ENCODE measurements at regions not wholly inside any gene's neighbourhood (a gene's known extent, or its start where the extent isn't known, plus 50 kb on each side); places are given as distances from the start of the nearest gene placed in this dataset.

DNA sequence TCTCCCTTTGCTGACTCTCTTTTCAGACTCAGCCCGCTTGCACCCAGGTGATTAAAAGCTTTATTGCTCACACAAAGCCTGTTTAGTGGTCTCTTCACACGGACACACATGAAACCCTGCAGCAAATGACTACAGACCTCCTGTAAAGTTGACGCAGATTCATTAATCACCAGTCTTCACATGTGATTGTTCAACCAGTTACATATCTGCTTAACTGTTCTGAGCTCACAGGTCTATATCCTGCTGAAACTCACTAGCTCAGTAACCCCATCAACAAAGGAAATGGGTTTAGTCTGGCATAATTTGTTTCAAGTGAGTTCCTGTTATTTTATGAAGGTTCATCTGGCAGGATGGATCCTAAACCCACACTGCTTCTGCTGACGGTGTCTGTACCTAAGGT is 68.4 kb upstream of the GJA8 start:
- no peak overlapping the region for H2AK5ac ChIP-seq (ENCODE audit: low read length, severe bottlenecking)
- no peak overlapping the region for H3K14ac ChIP-seq (ENCODE audit: low read length in 2 of 2)
- no peak for DNase-seq
- H3K79me1 ChIP-seq (replicated peaks; ENCODE audit: low read length, poor library complexity, severe bottlenecking): no peaks in the 10 kb centered on the region
- H3K23ac ChIP-seq (ENCODE audit: low read length in 2 of 2): no peak overlapping the region
- no peak overlapping the region for H4K8ac ChIP-seq (ENCODE audit: low read length)
- no peaks in the 10 kb centered on the region for H3K9me3 ChIP-seq (ENCODE audit: control insufficient read depth, low read length)
- H3K27ac ChIP-seq (ENCODE audit: low read length, poor library complexity, severe bottlenecking): no peak overlapping the region
- H3K18ac ChIP-seq (ENCODE audit: low read depth in 1 of 2, low read length in 2 of 2): no peak overlapping the region
- H2BK120ac ChIP-seq (ENCODE audit: low read depth, low read length): no peak overlapping the region
- no peak overlapping the region for H3K9ac ChIP-seq (ENCODE audit: low read length)
- H3K4me1 ChIP-seq (ENCODE audit: control insufficient read depth, insufficient read depth, low read depth, low read length): no peaks in the 10 kb centered on the region
- peaks cover 0 to 8% of the 10 kb centered on the region in 2 experiments for H3K27me3 ChIP-seq (ENCODE audit: control insufficient read depth in 1 of 2, insufficient read depth in 1 of 2, low read length in 2 of 2)
- H2BK5ac ChIP-seq (ENCODE audit: low read depth, low read length, poor library complexity, severe bottlenecking): no peak overlapping the region
- H3K4ac ChIP-seq (ENCODE audit: low read depth in 1 of 2, low read length in 2 of 2): no peak overlapping the region
- H2AFZ ChIP-seq (ENCODE audit: low read depth, low read length): no peak overlapping the region
- H3K36me3 ChIP-seq (ENCODE audit: control insufficient read depth in 1 of 2, insufficient read depth in 2 of 2, low read depth in 1 of 2, low read length in 2 of 2): no peaks in the 10 kb centered on the region
- no peak overlapping the region for H2BK12ac ChIP-seq (ENCODE audit: low read length in 2 of 2)
- no peak overlapping the region for H2BK15ac ChIP-seq (ENCODE audit: low read depth, poor library complexity, severe bottlenecking)
- H4K91ac ChIP-seq (ENCODE audit: low read length): no peak overlapping the region
- H3K4me3 ChIP-seq (ENCODE audit: insufficient read depth in 1 of 2, low read depth in 1 of 2, low read length in 2 of 2): no peak overlapping the region
- WGBS: 17% methylated on average over 3 of the region's 4 CpGs
- H3K4me2 ChIP-seq (ENCODE audit: low read length, poor library complexity, severe bottlenecking): no peak overlapping the region

DNA sequence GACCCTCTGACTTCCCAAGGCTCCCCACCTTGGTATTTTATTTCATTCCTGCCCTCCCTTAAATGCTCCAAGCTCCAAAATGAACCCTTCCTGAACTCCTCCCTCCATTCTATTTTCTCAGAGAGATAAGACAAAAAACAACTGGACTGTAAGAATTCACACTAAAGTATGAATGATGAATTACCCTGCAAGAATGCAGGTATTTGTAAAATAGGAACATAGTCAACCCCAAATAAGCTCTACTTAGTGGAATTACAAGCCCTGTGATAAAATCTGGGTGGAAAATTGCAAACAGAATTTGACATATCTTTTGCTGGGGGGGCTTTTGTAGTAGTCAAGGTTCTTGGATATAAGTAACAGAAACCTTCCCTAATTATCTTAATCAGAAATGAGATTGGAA is 67.8 kb upstream of the GJA8 start:
- no peak overlapping the region for H2BK120ac ChIP-seq (ENCODE audit: low read depth, low read length)
- H3K18ac ChIP-seq (ENCODE audit: low read depth in 1 of 2, low read length in 2 of 2): no peak overlapping the region
- H3K9ac ChIP-seq (ENCODE audit: low read length): no peak overlapping the region
- H2AK5ac ChIP-seq (ENCODE audit: low read length, severe bottlenecking): no peak overlapping the region
- H2BK15ac ChIP-seq (ENCODE audit: low read depth, poor library complexity, severe bottlenecking): no peak overlapping the region
- no peaks in the 10 kb centered on the region for H3K36me3 ChIP-seq (ENCODE audit: control insufficient read depth in 1 of 2, insufficient read depth in 2 of 2, low read depth in 1 of 2, low read length in 2 of 2)
- no peak overlapping the region for H3K4ac ChIP-seq (ENCODE audit: low read depth in 1 of 2, low read length in 2 of 2)
- H3K14ac ChIP-seq (ENCODE audit: low read length in 2 of 2): no peak overlapping the region
- H3K4me3 ChIP-seq (ENCODE audit: insufficient read depth in 1 of 2, low read depth in 1 of 2, low read length in 2 of 2): no peak overlapping the region
- no peak overlapping the region for H3K27ac ChIP-seq (ENCODE audit: low read length, poor library complexity, severe bottlenecking)
- no peaks in the 10 kb centered on the region for H3K9me3 ChIP-seq (ENCODE audit: control insufficient read depth, low read length)
- no peak overlapping the region for H3K23ac ChIP-seq (ENCODE audit: low read length in 2 of 2)
- no peak overlapping the region for H2BK12ac ChIP-seq (ENCODE audit: low read length in 2 of 2)
- no peak overlapping the region for H3K4me2 ChIP-seq (ENCODE audit: low read length, poor library complexity, severe bottlenecking)
- no peak overlapping the region for H4K8ac ChIP-seq (ENCODE audit: low read length)
- H2AFZ ChIP-seq (ENCODE audit: low read depth, low read length): no peak overlapping the region
- no peak overlapping the region for H2BK5ac ChIP-seq (ENCODE audit: low read depth, low read length, poor library complexity, severe bottlenecking)
- H3K27me3 ChIP-seq (ENCODE audit: control insufficient read depth in 1 of 2, insufficient read depth in 1 of 2, low read length in 2 of 2): peaks cover 0 to 8% of the 10 kb centered on the region in 2 experiments
- DNase-seq: no peak
- no peaks in the 10 kb centered on the region for H3K79me1 ChIP-seq (replicated peaks; ENCODE audit: low read length, poor library complexity, severe bottlenecking)
- H3K4me1 ChIP-seq (ENCODE audit: control insufficient read depth, insufficient read depth, low read depth, low read length): no peaks in the 10 kb centered on the region
- H4K91ac ChIP-seq (ENCODE audit: low read length): no peak overlapping the region

DNA sequence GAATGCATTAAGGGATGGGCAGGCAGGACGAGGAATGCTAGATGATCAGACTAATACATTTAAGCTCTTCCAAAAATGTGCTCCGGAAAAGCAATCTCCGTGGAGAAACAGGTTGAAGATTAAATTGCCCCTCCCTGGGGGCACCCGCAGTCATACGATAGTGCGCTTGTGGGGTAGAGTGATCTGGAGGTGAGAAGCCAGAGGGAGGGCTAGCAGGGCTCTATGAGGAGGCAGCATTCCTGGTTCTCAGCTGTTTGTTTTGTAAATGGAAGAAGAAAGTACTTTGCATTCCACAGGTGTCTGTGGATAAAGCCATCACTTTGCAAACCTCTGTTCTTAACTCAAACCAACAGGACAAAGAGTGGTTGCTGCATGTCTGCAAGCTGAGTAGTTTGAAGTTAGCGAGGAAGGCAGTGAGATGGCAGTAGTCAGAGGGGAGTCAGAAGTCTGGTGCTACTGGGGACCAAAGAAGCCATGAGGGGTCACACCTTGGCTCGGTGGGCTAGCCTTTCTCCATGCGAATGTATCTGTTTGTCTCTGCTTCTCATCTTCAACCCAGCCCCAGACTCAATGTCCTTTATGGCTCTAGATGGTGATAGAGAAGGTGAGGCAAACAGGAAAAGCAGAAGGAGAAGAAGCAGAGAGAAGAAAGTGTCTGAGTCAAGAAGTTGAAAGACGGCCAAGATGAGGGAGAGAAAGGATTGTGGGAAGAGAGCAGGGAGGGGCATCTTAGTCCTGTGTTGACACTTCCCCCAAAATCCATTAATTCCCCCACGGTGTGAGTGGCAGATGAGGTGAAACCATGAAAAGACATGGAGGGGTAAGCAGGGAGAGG is 65.2 kb upstream of the GJA8 start:
- H3K4me2 ChIP-seq (ENCODE audit: low read length, poor library complexity, severe bottlenecking): no peak overlapping the region
- H2BK120ac ChIP-seq (ENCODE audit: low read depth, low read length): no peak overlapping the region
- H3K9ac ChIP-seq (ENCODE audit: low read length): no peak overlapping the region
- H4K91ac ChIP-seq (ENCODE audit: low read length): no peak overlapping the region
- DNase-seq: no peak
- H3K14ac ChIP-seq (ENCODE audit: low read length in 2 of 2): no peak overlapping the region
- no peaks in the 10 kb centered on the region for H3K9me3 ChIP-seq (ENCODE audit: control insufficient read depth, low read length)
- H3K36me3 ChIP-seq (ENCODE audit: control insufficient read depth in 1 of 2, insufficient read depth in 2 of 2, low read depth in 1 of 2, low read length in 2 of 2): no peaks in the 10 kb centered on the region
- peaks cover 0 to 8% of the 10 kb centered on the region in 2 experiments for H3K27me3 ChIP-seq (ENCODE audit: control insufficient read depth in 1 of 2, insufficient read depth in 1 of 2, low read length in 2 of 2)
- no peak overlapping the region for H2AFZ ChIP-seq (ENCODE audit: low read depth, low read length)
- no peak overlapping the region for H3K4ac ChIP-seq (ENCODE audit: low read depth in 1 of 2, low read length in 2 of 2)
- H3K23ac ChIP-seq (ENCODE audit: low read length in 2 of 2): no peak overlapping the region
- no peaks in the 10 kb centered on the region for H3K79me1 ChIP-seq (replicated peaks; ENCODE audit: low read length, poor library complexity, severe bottlenecking)
- H2BK5ac ChIP-seq (ENCODE audit: low read depth, low read length, poor library complexity, severe bottlenecking): no peak overlapping the region
- WGBS: 24% methylated on average over 7 of the region's 11 CpGs
- no peak overlapping the region for H2AK5ac ChIP-seq (ENCODE audit: low read length, severe bottlenecking)
- H3K18ac ChIP-seq (ENCODE audit: low read depth in 1 of 2, low read length in 2 of 2): no peak overlapping the region
- no peak overlapping the region for H4K8ac ChIP-seq (ENCODE audit: low read length)
- no peak overlapping the region for H3K4me3 ChIP-seq (ENCODE audit: insufficient read depth in 1 of 2, low read depth in 1 of 2, low read length in 2 of 2)
- H3K27ac ChIP-seq (ENCODE audit: low read length, poor library complexity, severe bottlenecking): no peak overlapping the region
- no peaks in the 10 kb centered on the region for H3K4me1 ChIP-seq (ENCODE audit: control insufficient read depth, insufficient read depth, low read depth, low read length)
- H2BK15ac ChIP-seq (ENCODE audit: low read depth, poor library complexity, severe bottlenecking): no peak overlapping the region
- H2BK12ac ChIP-seq (ENCODE audit: low read length in 2 of 2): no peak overlapping the region

DNA sequence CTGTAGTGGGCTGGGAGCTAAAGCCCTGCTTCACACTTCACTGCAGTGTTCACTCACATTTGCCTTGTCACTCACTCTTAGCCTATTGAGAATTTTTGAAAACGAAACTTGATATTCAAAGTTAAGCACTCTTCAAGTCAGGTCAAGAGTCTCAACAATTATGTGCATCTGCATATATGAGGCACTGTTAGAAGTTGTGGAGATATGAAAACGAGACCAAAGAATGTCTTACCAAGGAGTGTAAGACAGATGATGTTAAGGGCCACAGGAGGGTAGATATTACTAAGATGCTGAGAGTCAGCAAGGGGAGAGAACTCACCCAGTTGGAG is 64.7 kb upstream of the GJA8 start:
- no peak overlapping the region for H2BK5ac ChIP-seq (ENCODE audit: low read depth, low read length, poor library complexity, severe bottlenecking)
- H3K79me1 ChIP-seq (replicated peaks; ENCODE audit: low read length, poor library complexity, severe bottlenecking): no peaks in the 10 kb centered on the region
- no peak overlapping the region for H3K9ac ChIP-seq (ENCODE audit: low read length)
- 69% methylated on average over 2 of the region's 2 CpGs for WGBS
- no peak overlapping the region for H2AFZ ChIP-seq (ENCODE audit: low read depth, low read length)
- H3K27ac ChIP-seq (ENCODE audit: low read length, poor library complexity, severe bottlenecking): no peak overlapping the region
- H3K9me3 ChIP-seq (ENCODE audit: control insufficient read depth, low read length): no peaks in the 10 kb centered on the region
- no peak overlapping the region for H3K23ac ChIP-seq (ENCODE audit: low read length in 2 of 2)
- H3K18ac ChIP-seq (ENCODE audit: low read depth in 1 of 2, low read length in 2 of 2): no peak overlapping the region
- H3K4ac ChIP-seq (ENCODE audit: low read depth in 1 of 2, low read length in 2 of 2): no peak overlapping the region
- no peak overlapping the region for H2AK5ac ChIP-seq (ENCODE audit: low read length, severe bottlenecking)
- H4K91ac ChIP-seq (ENCODE audit: low read length): no peak overlapping the region
- H4K8ac ChIP-seq (ENCODE audit: low read length): no peak overlapping the region
- H3K14ac ChIP-seq (ENCODE audit: low read length in 2 of 2): no peak overlapping the region
- H2BK12ac ChIP-seq (ENCODE audit: low read length in 2 of 2): no peak overlapping the region
- no peak overlapping the region for H2BK120ac ChIP-seq (ENCODE audit: low read depth, low read length)
- H3K4me2 ChIP-seq (ENCODE audit: low read length, poor library complexity, severe bottlenecking): no peak overlapping the region
- no peak overlapping the region for H2BK15ac ChIP-seq (ENCODE audit: low read depth, poor library complexity, severe bottlenecking)
- no peaks in the 10 kb centered on the region for H3K36me3 ChIP-seq (ENCODE audit: control insufficient read depth in 1 of 2, insufficient read depth in 2 of 2, low read depth in 1 of 2, low read length in 2 of 2)
- no peaks in the 10 kb centered on the region for H3K4me1 ChIP-seq (ENCODE audit: control insufficient read depth, insufficient read depth, low read depth, low read length)
- H3K4me3 ChIP-seq (ENCODE audit: insufficient read depth in 1 of 2, low read depth in 1 of 2, low read length in 2 of 2): no peak overlapping the region
- DNase-seq: no peak
- peaks cover 0 to 8% of the 10 kb centered on the region in 2 experiments for H3K27me3 ChIP-seq (ENCODE audit: control insufficient read depth in 1 of 2, insufficient read depth in 1 of 2, low read length in 2 of 2)
